Kidney epithelial cell (primary cell): ENCODE measurements at regions not wholly inside any gene's neighbourhood (a gene's known extent, or its start where the extent isn't known, plus 50 kb on each side); places are given as distances from the start of the nearest gene placed in this dataset.

Experiments used
- DNase-seq: peaks from one replicate; pipeline ENCODE4 v3.0.0-alpha.2; 2010; ENCODE audit warnings: low read depth
- H3K27me3 ChIP-seq: 2 replicates; pipeline ENCODE4 v1.6.0; 2011; ENCODE audit warnings: low read length; ENCODE audit not compliant: control insufficient read depth, insufficient read depth
- H3K36me3 ChIP-seq: 2 replicates; pipeline ENCODE4 v1.5.1; 2011; ENCODE audit warnings: low read length; ENCODE audit not compliant: control insufficient read depth, insufficient read depth
- H3K4me3 ChIP-seq: 2 replicates; pipeline ENCODE4 v1.5.1; 2011; ENCODE audit warnings: low read depth, mild to moderate bottlenecking, control low read depth, low read length
- CTCF ChIP-seq: IDR thresholded peaks from 2 replicates; pipeline ENCODE4 v1.5.1; 2011; ENCODE audit warnings: mild to moderate bottlenecking, moderate library complexity, low read length, control low read depth, inconsistent platforms; ENCODE audit not compliant: insufficient read depth, poor library complexity, severe bottlenecking

DNA sequence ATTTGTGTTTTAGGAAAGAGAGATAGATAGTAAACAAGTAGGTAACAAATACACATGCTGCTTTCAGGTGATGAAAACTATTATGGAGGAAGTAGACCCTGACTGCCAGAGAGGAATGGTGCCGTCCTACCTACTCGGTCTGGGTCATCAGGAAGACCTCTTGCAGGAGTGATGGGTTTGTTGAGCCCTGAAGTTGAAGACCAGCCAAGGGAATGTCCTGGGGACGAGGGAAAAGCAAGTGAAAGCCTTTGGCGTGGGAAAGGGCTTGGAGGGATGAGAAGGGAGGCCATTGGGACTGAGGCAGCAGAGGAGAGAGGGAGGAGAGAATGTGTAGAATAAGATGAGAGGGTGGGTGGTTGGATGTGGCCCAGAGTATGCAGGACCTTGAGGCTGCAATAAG lies 379.5 kb upstream of the USP24 start:
- no peaks in the 10 kb centered on the region for H3K27me3 ChIP-seq
- DNase-seq = no peak
- H3K4me3 ChIP-seq = no peak overlapping the region
- no peaks in the 10 kb centered on the region for H3K36me3 ChIP-seq
- no peak for TF ChIP-seq CTCF

DNA sequence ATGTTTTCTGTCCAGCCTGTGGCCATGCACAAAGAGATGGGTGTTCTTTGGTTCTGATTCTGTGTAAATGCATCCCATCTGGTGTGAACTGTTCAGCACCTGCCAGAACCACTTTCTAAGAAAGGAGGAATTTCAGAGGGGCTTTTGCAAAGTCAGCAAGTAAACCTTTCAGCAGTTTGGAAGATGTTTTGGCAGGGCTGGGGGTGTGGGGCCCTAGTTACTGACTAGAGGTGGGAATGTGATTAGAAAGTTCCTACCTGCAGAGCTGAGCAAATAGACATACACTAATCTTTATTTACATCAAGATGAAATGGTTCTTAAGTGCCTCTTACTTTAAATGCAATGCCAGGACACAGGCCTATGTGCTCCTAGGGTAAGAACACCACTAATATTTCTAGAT lies 378.1 kb upstream of the USP24 start:
- no peaks in the 10 kb centered on the region for H3K27me3 ChIP-seq
- no peaks in the 10 kb centered on the region for H3K36me3 ChIP-seq
- H3K4me3 ChIP-seq = no peak overlapping the region
- TF ChIP-seq CTCF = no peak
- DNase-seq = no peak

DNA sequence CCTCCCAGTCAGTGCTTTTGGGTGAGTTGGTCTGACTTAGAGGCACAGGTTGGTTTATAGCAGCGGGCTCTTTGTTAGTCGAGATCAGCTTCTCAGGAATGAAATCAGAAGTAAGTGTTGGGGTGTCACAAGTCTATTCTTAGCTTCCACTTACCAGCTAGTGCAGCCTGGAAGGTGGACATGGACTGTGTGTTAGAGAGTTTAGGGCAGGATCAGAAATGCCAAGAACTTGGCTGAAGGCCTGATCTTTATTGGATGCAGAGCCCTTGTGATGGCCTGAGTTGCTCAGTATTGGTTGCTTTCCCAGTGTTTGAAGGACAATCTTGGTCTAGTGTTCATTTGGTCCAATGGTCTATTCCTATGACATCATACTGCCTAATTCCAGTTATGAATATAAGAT lies 377.0 kb upstream of the USP24 start:
- Histone ChIP-seq H3K4me3 (no peak overlapping the region), H3K36me3 (no peaks in the 10 kb centered on the region), H3K27me3 (no peaks in the 10 kb centered on the region)
- no peak for DNase-seq
- no peak for TF ChIP-seq CTCF

DNA sequence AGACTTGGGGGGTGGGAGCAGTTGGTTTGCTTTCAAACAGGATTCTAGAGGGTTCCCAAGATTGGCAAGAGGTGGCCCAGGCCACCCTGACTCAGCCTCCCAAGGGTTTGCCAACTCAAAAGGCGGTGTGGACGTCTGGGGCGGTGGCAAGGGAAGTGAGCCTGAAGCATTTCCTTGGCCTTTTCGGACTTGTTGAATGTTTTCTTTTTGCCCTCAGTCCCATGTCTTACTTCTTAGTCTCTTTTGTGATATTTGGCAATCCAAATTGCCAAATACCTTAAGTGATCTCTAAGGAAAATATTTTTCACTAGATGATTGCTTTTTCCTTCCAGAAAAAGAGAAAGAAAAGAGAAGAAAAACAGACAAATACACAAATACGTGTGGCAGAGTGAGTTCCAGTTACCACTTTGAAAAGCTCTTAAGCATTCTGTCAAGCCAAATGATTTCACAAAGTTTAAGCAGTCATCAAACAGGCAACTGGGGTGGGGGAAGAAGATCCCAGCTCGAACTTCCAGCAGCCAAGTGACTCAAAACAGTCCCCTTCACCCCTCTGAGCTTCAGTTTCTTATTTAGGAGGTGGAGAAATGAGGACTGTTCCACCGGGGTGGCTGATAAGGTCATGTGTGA lies 374.6 kb upstream of the USP24 start:
- H3K27me3 ChIP-seq = no peaks in the 10 kb centered on the region
- no peak for TF ChIP-seq CTCF
- no peak overlapping the region for H3K4me3 ChIP-seq
- H3K36me3 ChIP-seq = no peaks in the 10 kb centered on the region
- no peak for DNase-seq

- Histone ChIP-seq H3K4me3 (no peak overlapping the region), H3K36me3 (no peaks in the 10 kb centered on the region), H3K27me3 (no peaks in the 10 kb centered on the region)
- TF ChIP-seq CTCF = no peak
- DNase-seq = no peak
These were observed 373.1 kb upstream of the USP24 start for GRCh38 chr1:55588309-55588708.

DNA sequence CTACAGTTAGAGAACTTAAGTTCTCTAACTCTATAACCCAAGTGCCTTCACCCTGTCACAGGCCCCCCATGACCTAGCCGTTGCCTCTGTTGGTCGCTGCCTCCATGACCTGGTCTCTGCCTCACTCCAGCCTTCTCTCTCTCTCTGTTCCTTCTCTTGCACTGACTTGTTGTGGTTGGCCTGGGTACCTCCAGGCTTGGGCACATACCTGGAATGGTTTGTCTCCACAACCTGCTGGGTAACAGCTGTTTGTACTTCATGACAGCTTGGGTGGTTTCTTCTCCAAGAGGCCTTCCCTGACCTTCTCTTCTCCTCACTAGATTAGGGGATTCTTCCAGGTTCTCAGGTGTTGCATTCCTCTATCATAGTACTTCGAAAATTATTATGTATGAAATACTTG lies 371.6 kb upstream of the USP24 start:
- Histone ChIP-seq H3K36me3 (no peaks in the 10 kb centered on the region), H3K27me3 (no peaks in the 10 kb centered on the region), H3K4me3 (no peak overlapping the region)
- no peak for TF ChIP-seq CTCF
- DNase-seq = no peak
